ENCODE measurements at regions not wholly inside any gene's neighbourhood (a gene's known extent, or its start where the extent isn't known, plus 50 kb on each side); places are given as distances from the start of the nearest gene placed in this dataset.
A peak's percentile ranks its signal among the peaks of the same experiment; 100 is the strongest.

- Histone ChIP-seq H3K9me3 (ENCODE audit: low read length) (no peaks in the 10 kb centered on the region), H3K79me2 (ENCODE audit: low read length) (no peaks in the 10 kb centered on the region), H3K27ac (ENCODE audit: low read length) (peak overlapping the region; percentile 84), H3K4me3 (ENCODE audit: low read length) (no peak overlapping the region), H3K4me1 (ENCODE audit: insufficient read depth, low read length) (peaks cover 58% of the 10 kb centered on the region), H3F3A (ENCODE audit: low read length, unreplicated experiment) (no peaks in the 10 kb centered on the region), H4K20me1 (ENCODE audit: low read length) (no peaks in the 10 kb centered on the region), H3K27me3 (ENCODE audit: low read length) (no peaks in the 10 kb centered on the region), H3K9me2 (replicated peaks; ENCODE audit: low read length) (no peaks in the 10 kb centered on the region), H3K4me2 (ENCODE audit: low read length) (peak overlapping the region; percentile 45), H2AFZ (ENCODE audit: low read length) (peak overlapping the region; percentile 32; the same call in 1 of the 2 replicates), H3K36me3 (ENCODE audit: low read depth, low read length) (no peaks in the 10 kb centered on the region), H3K9ac (ENCODE audit: low read length) (peak overlapping the region; percentile 49)
- ChIA-PET CTCF (no interaction called here), POLR2A (ENCODE audit: unreplicated experiment) (no interaction called here)
- BruUV-seq (replicated peaks): no TSS peak
- no peak for TF ChIP-seq EZH2 (IDR thresholded peaks at IDR 0.05; ENCODE audit: low read length, unreplicated experiment)
- no peak for TF ChIP-seq CTCF (conservative IDR thresholded peaks at IDR 0.05; ENCODE audit: low read depth, low read length)
- TF ChIP-seq EZH2phosphoT487 (IDR thresholded peaks at IDR 0.05; ENCODE audit: borderline replicate concordance, low read length): no peak
- intact Hi-C loops (cut with micrococcal nuclease): loop anchor here (5.0 kb wide), 1 partner anchor 54 kb away; no protein-coding TSS in a partner anchor
- peak; percentile 42 for ATAC-seq
- no peak for DNase-seq
These were observed 133.8 kb upstream of the PTPN1 start for GRCh38 chr20:50376179-50376887.

GRCh38 chr20:50376888-50377459 lies 133.2 kb upstream of the PTPN1 start:
- TF ChIP-seq EZH2phosphoT487 (IDR thresholded peaks at IDR 0.05; ENCODE audit: borderline replicate concordance, low read length) (peak; percentile 73; the same call in 1 of the 2 replicates), EZH2 (IDR thresholded peaks at IDR 0.05; ENCODE audit: low read length, unreplicated experiment) (no peak), CTCF (conservative IDR thresholded peaks at IDR 0.05; ENCODE audit: low read depth, low read length) (no peak)
- no peaks in the 10 kb centered on the region for H3K36me3 ChIP-seq (ENCODE audit: low read depth, low read length)
- no peaks in the 10 kb centered on the region for H3F3A ChIP-seq (ENCODE audit: low read length, unreplicated experiment)
- H3K4me2 ChIP-seq (ENCODE audit: low read length): peak overlapping the region; percentile 45
- no peak overlapping the region for H3K4me3 ChIP-seq (ENCODE audit: low read length)
- no peaks in the 10 kb centered on the region for H4K20me1 ChIP-seq (ENCODE audit: low read length)
- no peaks in the 10 kb centered on the region for H3K9me2 ChIP-seq (replicated peaks; ENCODE audit: low read length)
- no peaks in the 10 kb centered on the region for H3K9me3 ChIP-seq (ENCODE audit: low read length)
- intact Hi-C loops (cut with micrococcal nuclease): loop anchor here (5.0 kb wide), 1 partner anchor 55 kb away; no protein-coding TSS in a partner anchor
- no peaks in the 10 kb centered on the region for H3K27me3 ChIP-seq (ENCODE audit: low read length)
- peak overlapping the region; percentile 32; the same call in 1 of the 2 replicates for H2AFZ ChIP-seq (ENCODE audit: low read length)
- no peaks in the 10 kb centered on the region for H3K79me2 ChIP-seq (ENCODE audit: low read length)
- CTCF ChIA-PET: no interaction called here
- peak; percentile 69 for ATAC-seq
- H3K4me1 ChIP-seq (ENCODE audit: insufficient read depth, low read length): peaks cover 62% of the 10 kb centered on the region
- peak overlapping the region; percentile 49 for H3K9ac ChIP-seq (ENCODE audit: low read length)
- peak; percentile 96 for DNase-seq
- BruUV-seq (replicated peaks): no TSS peak
- peak overlapping the region; percentile 84 for H3K27ac ChIP-seq (ENCODE audit: low read length)
- POLR2A ChIA-PET (ENCODE audit: unreplicated experiment): no interaction called here
